T1000 (cell line): ENCODE measurements at regions not wholly inside any gene's neighbourhood (a gene's known extent, or its start where the extent isn't known, plus 50 kb on each side); places are given as distances from the start of the nearest gene placed in this dataset.
"Not testable (repeated sequence)": the region's sequence is repeated elsewhere in the genome, so short reads cannot be mapped to it uniquely, and the experiment has no call there.

Source experiments
- DNase-seq: peaks from one replicate; lab custom pipeline; 2025; ENCODE audit warnings: mixed read lengths; lab: John Stamatoyannopoulos, UW

DNA sequence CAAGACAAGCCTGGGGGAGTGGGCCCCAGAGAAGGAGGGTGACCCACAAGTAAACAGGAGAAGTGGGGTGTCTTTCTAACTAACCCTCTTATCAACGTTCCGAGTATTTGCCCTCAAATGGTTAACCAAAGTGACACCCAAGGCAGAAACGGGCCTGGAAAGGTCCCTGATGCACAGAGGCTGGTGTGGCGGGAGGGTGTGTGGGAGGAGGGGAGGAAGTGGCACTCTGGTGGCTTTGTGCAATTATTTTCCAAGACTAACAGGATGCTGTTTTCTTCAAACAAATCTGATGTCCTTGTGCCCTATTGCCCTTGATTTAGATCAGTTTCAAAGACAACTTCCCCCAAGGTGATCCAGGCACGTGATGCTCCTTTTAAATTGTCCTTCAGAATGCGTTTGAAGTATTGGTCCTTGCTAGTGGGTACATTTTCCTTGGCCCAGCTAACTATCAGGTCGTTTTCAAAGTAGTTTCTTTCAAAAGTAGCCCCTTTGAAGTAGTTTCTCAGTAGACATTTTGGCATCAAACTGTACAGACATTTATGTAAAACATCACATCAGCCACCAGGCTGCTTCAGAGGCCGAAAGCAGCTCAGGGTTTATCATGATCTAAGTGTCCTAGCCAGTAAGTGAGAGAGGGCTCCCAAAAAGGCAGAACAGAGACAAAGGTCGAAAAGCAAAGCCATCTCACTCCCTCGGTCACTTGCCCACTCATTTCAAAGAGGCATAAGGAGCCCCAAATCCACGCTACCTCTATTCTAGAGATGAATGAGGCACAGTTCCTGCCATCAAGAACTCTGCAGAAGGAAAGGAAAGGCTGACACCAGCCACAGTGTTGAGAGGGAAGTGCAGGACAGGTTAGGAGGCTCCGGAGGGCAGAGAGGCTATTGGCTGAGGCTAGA lies 371.1 kb upstream of the ID2 start:
- DNase-seq, result no peak

DNA sequence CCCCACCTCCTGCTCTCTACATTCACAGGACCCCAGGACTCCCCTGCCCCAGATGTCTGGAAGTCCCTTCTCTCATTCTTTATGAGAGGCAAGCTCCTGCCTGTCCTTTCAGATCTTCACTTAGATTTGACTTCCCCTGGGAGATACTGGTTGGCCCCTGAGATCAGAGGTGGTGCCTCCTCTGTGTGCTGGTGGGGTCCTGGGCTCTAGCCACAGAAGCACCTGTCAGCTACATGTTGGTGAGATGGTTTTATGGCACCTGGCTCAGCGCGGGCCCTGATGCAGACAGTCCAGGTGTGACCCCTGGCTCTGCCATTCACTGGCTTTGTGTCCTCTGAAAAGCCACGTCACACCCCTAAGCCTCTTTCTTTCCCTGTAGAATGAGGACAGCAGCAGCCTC lies 369.6 kb upstream of the ID2 start:
- no peak for DNase-seq

DNA sequence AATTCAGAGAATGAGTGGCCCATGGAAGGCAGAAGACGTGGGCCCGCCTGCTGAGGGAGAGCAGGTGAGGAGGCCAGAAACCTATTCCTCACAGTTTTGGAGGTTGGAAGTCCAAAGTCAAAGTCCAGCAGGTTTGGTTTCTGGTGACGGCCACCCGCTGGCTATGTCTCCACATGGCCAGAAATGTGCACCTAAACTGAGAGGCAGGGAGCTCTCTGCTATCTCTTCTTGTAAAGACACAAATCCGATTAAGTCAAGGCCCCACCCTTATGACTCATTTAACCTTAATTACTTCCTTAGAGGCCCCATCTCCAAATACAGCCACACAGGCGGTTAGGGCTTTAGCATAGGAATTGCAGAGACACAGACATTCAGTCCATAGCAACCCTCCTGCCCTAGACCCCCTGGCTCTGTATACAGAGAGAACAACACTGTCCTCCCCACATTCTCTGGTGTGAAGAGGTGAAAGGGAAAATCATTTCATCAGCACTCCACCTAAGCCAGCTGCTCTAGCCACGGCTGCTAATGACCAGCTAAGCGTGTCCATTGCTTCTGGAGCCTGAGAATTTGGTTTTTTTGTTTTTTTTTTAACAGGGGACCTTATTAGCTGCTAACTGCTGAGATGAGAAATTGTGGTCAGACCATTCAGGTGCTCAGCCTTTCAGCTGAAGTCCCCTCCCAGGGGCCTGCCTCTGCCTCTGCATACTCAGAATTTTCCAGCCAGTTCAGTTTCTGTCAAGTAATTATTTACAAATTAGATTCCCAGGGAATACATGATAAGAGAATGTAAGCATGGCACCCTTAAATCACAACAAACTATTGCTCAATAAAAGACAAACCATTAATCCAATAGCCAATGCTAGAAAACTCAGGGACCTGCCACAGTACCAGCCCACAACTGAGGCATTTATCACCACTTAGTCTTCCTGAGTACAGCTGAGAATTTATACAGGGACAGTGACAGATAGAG lies 368.7 kb upstream of the ID2 start:
- no peak for DNase-seq

- DNase-seq, result no peak
These were observed 367.8 kb upstream of the ID2 start for GRCh38 chr2:8314063-8314462.

DNA sequence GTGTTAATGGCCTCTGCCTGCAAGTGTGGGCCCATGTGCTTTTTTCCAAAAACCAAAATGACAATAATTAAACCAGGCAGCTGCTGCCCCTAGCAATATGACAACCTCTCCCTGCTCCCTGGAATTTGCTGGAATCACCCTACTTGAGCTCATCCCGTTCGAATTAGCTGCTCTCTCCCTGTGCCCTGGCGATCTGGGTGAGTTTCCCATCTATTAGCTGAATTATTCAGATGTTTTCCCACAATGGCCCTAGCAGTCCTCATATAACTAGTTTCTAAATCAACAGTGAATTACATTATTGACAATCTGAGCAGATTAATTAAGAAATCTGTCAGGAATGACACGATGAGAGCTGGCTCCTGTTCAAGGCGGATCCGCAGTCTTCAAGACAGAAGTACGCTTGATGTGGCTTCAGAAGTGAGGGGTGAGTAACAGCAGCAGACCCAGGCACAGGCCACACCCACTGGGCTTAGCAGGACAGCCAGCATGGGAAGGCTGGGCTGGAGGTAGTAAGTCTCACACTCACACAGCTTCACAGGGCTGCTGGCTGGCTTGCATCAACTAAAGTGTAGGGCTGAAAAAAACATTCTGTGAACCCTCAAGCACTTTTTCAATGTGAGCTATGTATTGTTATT lies 366.2 kb upstream of the ID2 start:
- DNase-seq, result no peak

DNA sequence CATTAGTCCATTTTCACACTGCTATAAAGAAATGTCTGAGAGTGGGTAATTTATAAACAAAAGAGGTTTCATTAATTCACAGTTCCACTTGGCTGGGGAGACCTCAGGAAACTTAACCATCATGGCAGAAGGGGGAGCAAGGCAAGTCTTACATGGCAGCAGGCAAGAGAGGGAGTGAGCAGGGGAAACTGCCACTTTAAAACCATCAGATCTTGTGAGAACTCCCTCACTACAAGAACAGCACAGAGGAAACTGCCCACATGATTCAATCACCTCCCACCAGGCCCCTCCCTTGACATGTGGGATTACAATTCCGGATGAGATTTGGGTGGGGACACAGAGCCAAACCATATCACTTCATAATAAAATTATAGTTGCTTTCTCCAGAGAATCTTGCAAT lies 365.5 kb upstream of the ID2 start:
- DNase-seq, result no peak

DNA sequence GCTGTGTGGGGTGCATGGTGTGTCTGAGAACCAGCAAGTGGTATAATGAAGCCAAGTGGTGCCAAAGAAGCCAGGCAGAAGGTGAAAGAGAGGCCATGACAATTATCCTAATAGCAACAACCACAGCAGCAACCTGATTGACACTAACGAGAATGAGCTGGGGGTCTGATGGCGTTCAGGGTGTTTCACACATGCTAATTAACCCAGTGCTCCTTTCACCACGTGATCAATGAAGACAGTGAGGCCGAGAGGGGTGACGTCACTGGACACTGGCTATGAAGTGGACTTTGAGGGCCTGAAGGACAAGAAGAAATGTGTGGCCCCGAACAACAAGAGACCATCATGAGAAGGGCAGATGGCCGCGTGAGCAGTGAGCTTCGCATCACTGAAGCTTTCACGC lies 364.4 kb upstream of the ID2 start:
- no peak for DNase-seq

DNA sequence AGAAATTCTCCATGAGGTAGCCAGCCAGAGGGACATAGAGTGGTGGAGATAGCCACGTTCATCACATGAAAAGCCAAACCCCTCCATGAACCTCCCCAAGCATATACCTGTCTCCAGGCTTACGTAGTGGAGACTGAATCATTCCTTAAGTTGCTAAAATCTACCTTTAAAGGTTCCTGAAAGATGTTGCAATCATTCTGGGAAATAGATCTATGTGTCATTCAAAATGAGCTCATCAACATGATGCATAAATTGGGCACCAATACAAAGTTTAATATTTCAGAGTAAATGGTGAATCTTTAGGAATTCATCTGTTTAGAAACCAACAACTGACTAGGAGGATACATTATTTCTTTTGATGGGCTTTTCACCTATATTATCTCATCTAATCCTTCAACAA lies 362.6 kb upstream of the ID2 start:
- DNase-seq, result no peak

- no peak for DNase-seq
These were observed 361.4 kb upstream of the ID2 start for GRCh38 chr2:8320311-8321066.

- no peak for DNase-seq
These were observed 359.2 kb upstream of the ID2 start for GRCh38 chr2:8322634-8323033.

DNA sequence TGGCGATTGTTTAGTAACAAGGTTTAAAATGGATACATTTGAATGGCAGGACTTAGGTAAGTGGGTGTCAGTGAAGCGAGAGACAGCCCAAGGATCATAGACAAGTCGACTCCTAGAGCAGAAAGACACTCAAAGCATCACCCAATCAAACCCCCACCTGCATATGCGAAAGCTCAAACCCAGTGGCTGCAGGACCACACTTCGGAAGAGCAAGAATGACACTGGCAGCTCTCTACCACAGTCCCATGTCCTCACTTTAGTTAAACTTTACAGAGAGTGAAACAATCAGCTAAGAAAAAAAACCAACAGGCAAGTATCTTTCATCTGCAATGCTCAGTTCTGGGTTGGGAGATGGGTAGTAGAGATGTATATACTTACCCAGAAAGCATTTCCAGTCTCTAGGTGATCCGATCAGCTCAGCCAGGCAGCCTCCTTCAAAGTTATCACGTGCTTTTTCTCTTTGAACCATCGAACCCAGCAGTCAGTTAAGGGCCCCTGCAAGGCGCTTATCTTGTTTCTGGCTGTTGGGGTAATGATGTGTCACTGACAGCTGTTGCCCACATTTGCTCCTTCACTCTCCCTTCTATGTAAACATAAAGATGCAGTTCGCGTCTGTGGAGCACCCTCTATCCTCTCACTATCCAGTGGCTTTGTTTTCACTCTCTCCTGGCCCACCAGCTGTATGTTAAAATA lies 357.5 kb upstream of the ID2 start:
- DNase-seq, result no peak

- no peak for DNase-seq
These were observed 357.0 kb upstream of the ID2 start for GRCh38 chr2:8324901-8325300.

DNA sequence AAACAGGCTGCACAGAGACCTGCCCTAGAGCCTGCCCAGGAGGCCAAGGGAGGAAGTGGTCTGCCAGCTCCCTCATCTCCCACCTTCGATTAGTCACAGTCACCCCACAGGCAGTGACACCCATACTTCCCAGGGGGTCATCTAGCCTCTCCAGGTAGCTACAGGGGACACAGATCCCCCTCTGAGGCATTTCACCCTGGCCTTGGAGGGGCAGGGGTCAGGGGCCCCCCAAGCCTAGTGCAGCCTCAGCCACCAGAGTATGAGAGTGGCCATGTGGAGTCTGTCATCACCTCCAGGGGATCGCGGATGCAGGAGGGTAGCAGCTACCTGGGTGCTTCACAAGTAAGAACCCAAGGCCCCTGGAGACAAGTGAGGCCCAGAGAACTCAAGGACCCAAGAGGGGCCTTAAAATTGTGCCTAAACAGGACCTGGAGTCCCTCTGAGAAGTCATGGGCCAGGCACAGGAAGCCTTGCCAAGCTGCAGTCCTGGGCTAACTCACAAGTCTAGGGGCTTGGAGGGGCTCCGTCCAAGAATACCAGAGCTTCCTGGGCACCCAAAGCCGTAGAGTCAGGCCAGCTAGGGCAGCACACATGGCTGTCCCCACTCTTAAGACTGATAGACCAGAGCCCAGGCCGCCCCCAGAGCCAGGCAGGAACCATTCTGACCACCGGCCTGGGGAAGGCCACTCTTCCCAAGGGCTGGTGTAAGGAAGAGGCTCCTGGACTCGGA lies 354.3 kb upstream of the ID2 start:
- no peak for DNase-seq

- DNase-seq, result no peak
These were observed 353.6 kb upstream of the ID2 start for GRCh38 chr2:8328217-8328616.

DNA sequence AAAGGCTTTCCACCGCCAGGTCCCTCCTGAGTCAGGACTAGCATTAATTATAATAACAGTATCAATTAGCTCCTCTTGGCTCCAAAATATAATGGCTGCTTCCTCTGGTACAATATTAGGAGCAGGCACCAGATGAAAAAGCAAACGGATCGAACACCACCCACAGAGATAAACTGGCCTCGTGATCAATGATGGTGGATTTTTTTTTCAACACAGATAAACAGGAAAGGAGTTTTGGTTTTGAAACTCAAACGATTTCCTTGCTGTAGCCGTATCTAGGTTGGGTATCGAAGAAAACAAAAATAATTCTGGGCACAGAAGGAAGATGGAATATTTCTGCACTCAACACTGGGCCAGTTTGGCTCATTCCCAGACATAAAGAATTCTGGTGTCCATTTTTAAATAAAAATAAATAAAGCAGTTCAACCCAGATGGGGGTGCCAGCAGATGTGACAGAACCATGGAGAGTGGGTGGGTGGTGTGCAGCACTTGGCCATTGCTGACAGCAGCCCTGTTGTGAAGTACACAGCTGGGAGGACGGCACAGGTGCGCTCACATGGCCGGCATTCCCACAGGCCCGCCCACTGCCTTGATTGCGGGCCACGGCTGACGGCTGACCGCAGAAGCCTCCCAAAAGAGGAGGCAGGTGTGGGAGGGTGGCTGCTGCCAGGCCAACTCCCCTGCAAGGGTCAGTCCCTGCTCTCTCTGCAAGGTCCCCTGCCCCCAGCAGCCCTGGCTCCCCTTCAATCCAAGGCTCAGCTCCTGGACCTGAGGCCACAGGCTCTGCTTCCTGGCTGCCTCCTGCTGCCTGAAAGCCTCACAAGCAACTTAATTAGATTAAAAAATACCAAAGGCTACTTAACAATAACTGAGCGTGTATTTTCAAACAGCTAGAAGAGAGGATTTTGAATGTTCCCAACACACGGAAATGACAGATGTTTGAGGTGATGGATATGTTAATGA lies 351.9 kb upstream of the ID2 start:
- no peak for DNase-seq

- DNase-seq, result no peak
These were observed 350.8 kb upstream of the ID2 start for GRCh38 chr2:8331068-8331467.

DNA sequence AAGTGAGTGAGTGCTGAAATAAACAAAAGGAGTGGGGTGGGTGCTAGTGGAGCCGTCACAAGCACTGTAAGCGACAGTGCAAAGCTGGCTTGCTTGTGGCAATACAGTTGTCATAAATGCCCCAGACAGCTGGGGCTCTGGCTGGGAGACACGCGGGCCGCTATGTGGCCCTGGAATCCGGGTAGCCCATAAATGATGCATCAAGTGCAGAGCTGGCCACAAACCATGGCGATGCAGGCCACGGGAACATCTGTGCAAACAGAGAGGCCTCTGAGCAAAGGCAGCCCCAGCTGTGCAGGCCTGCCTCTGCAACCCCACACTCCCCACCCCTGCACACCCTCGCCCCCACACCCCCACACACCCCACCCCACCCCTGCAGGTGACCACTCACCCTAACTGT lies 349.2 kb upstream of the ID2 start:
- DNase-seq, result no peak

DNA sequence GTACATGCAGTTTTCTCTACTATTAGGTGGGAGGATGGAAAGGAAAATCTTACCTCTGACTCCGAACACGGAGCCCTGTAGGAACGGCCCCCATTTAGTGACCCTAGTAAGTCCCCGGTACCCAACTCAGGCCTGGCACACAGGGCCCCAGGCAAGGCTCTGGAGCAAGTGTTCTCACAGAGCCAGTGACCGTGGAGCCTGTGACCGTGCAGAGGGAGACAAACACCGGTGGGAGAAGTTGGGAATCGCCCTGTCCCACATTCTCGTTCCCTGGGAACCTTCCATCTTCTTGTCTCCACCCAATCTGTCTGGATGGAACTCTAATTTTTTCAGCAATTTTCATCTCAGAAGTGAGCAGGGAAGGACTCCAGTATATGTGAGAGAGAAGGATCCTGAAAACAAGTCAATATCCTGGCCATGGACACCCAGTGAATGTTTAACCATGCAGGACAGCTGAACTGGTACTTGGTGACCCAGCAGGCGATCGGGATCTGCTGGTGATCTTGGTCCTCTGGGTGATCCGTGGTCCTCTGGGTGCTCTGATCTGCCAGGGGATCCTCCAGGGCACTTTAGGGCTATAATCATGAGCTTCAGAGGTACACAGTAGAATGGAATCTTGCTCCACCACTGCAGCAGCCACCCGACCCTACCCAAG lies 348.6 kb upstream of the ID2 start:
- no peak for DNase-seq

- DNase-seq, result not testable (repeated sequence)
These were observed 348.0 kb upstream of the ID2 start for GRCh38 chr2:8333832-8334187.
